Uterus (tissue), 3 donors: ENCODE measurements at regions not wholly inside any gene's neighbourhood (a gene's known extent, or its start where the extent isn't known, plus 50 kb on each side); places are given as distances from the start of the nearest gene placed in this dataset.
"Not testable (repeated sequence)": the region's sequence is repeated elsewhere in the genome, so short reads cannot be mapped to it uniquely, and the experiment has no call there.

Experiments used
- DNase-seq, 2 donors: peaks; one replicate each; pipeline ENCODE4 v3.0.0-alpha.2; 2019 to 2020
- H3K27ac ChIP-seq, 2 donors: fragments of 200-600 bp; sonication (generic); 1 replicate in 1 of 2; 2 replicates in 1 of 2; pipeline ENCODE4 v1.5.1; 2016 to 2018
- H3K27me3 ChIP-seq, 2 donors: fragments of 200-600 bp; sonication (generic); one replicate each; pipeline ENCODE4 v1.5.1; 2018 to 2019; ENCODE audit warnings: control low read depth in 1 of 2
- H3K36me3 ChIP-seq, 2 donors: fragments of 200-600 bp; sonication (generic); one replicate each; pipeline ENCODE4 v1.5.1; 2019; ENCODE audit warnings: control low read depth in 1 of 2
- H3K4me1 ChIP-seq, 2 donors: fragments of 200-600 bp; sonication (generic); one replicate each; pipeline ENCODE4 v1.5.1; 2018 to 2019; ENCODE audit warnings: control low read depth in 1 of 2
- H3K4me3 ChIP-seq, 2 donors: fragments of 200-600 bp; sonication (generic); 1 replicate in 1 of 2; 2 replicates in 1 of 2; pipeline ENCODE4 v1.5.1; 2018 to 2019; ENCODE audit warnings: mild to moderate bottlenecking in 1 of 2
- H3K9me3 ChIP-seq, 2 donors: fragments of 200-600 bp; sonication (generic); one replicate each; pipeline ENCODE4 v1.5.1; 2019; ENCODE audit warnings: control low read depth in 1 of 2
- POLR2A ChIP-seq, 2 donors: fragments of 450-650 bp; IDR thresholded peaks; one replicate each; pipeline ENCODE4 v1.6.1; 2016; ENCODE audit warnings: antibody characterized with exemption in 2 of 2, mild to moderate bottlenecking in 1 of 2, moderate library complexity in 1 of 2
- intact Hi-C: fragments of 100-400 bp; cut with DNase I; formaldehyde crosslinking; loops from one replicate; pipeline ENCODE4 v1.15.1; 2023; ENCODE audit warnings: low total_unique reads
- TF ChIP-seq, protein P1 (sequence below), 4 experiments: fragments of 200-600 bp in 2 of 4; fragments of 450-650 bp in 2 of 4; sonication (generic) in 2 of 4; IDR thresholded peaks; one replicate each; pipeline ENCODE4 v1.5.1; 2016 to 2019; ENCODE audit warnings: antibody characterized with exemption in 4 of 4, mild to moderate bottlenecking in 2 of 4, moderate library complexity in 1 of 4
- donor health status: DM: yes; HTN: yes; CAD: no.

DNA sequence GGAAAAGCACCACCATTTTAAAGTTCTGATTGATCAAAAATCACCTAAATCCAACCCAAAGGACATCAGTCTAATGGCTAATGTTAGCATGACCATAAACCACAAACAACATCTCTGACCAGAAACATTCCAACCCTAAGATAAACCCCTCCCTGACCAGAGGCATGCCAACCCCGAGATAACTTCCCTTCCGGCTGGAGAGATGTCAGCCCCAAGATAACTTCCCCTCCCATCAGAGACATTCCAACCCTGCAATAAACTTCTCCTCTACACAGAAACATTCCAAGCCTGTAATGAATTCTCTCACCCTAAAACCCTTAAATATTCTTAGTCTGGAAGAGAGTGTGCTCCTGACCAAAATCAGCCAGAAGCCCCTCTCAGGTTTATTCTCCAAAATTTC, 364.3 kb downstream of the KCNN2 start:
- H3K9me3 ChIP-seq, result no peaks in the 10 kb centered on the region
- no peaks in the 10 kb centered on the region for H3K4me1 ChIP-seq
- DNase-seq, result no peak
- TF ChIP-seq, protein P1, sequence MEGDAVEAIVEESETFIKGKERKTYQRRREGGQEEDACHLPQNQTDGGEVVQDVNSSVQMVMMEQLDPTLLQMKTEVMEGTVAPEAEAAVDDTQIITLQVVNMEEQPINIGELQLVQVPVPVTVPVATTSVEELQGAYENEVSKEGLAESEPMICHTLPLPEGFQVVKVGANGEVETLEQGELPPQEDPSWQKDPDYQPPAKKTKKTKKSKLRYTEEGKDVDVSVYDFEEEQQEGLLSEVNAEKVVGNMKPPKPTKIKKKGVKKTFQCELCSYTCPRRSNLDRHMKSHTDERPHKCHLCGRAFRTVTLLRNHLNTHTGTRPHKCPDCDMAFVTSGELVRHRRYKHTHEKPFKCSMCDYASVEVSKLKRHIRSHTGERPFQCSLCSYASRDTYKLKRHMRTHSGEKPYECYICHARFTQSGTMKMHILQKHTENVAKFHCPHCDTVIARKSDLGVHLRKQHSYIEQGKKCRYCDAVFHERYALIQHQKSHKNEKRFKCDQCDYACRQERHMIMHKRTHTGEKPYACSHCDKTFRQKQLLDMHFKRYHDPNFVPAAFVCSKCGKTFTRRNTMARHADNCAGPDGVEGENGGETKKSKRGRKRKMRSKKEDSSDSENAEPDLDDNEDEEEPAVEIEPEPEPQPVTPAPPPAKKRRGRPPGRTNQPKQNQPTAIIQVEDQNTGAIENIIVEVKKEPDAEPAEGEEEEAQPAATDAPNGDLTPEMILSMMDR (IDR thresholded peaks at IDR 0.05), result no peak
- no peak for TF ChIP-seq POLR2A (IDR thresholded peaks at IDR 0.05)
- intact Hi-C loops, result no loop called here
- H3K27ac ChIP-seq, result no peak overlapping the region
- no peak overlapping the region for H3K4me3 ChIP-seq
- H3K36me3 ChIP-seq, result no peaks in the 10 kb centered on the region
- no peaks in the 10 kb centered on the region for H3K27me3 ChIP-seq

DNA sequence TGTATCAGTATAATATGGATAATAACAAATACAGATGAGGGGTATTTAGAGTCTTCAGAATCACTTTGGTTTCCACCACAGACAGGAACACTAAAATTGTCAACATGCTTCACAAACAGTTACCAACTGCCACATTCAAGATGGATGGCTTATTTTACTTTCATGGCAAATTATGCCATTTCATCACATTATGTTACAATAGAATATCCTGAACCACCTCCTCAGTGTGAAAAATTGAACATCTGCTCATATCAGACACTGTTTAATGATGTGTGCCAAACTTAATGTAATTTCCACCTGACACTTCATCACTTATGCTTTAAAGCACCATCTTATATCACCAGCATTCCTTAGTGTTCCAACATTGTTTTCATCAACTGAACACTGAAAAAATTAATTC, 357.4 kb downstream of the KCNN2 start:
- Histone ChIP-seq H3K27ac (no peak overlapping the region), H3K27me3 (no peaks in the 10 kb centered on the region), H3K9me3 (no peaks in the 10 kb centered on the region), H3K4me3 (no peak overlapping the region), H3K36me3 (no peaks in the 10 kb centered on the region), H3K4me1 (no peaks in the 10 kb centered on the region)
- no peak for TF ChIP-seq POLR2A (IDR thresholded peaks at IDR 0.05)
- TF ChIP-seq, protein P1 (IDR thresholded peaks at IDR 0.05), result no peak
- no peak for DNase-seq
- intact Hi-C loops, result no loop called here

- Histone ChIP-seq H3K4me1 (no peaks in the 10 kb centered on the region), H3K27ac (no peak overlapping the region), H3K27me3 (no peaks in the 10 kb centered on the region), H3K4me3 (no peak overlapping the region), H3K36me3 (no peaks in the 10 kb centered on the region), H3K9me3 (no peaks in the 10 kb centered on the region)
- TF ChIP-seq, protein P1 (IDR thresholded peaks at IDR 0.05), result no peak
- no peak for DNase-seq
- intact Hi-C loops, result no loop called here
Measured at GRCh38 chr5:114716955-114717354, 355.1 kb downstream of the KCNN2 start.

- DNase-seq, H3K9me3 ChIP-seq, intact Hi-C loops, H3K36me3 ChIP-seq, H3K4me1 ChIP-seq, H3K27ac ChIP-seq, H3K4me3 ChIP-seq, H3K27me3 ChIP-seq: not testable (repeated sequence)
Measured at GRCh38 chr5:114704225-114704893, 342.5 kb downstream of the KCNN2 start.

DNA sequence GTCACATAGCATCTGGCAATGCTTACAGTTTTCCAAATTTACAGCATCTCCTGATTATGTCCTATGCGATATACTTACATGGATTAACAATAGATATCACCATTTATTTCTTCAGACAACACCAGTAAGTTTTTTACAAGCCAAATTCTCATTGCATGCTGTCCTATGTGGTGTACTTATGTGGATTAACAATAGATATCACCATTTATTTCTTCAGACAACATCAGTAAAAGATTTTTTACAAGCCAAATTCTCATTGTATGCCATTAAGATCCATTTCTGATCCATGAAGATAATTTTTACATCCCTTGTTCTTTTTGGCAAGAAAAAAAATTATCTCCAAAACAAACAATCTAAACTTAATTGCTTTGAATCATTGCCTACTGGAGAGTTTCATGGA, 340.9 kb downstream of the KCNN2 start:
- no peaks in the 10 kb centered on the region for H3K4me1 ChIP-seq
- intact Hi-C loops, result no loop called here
- no peaks in the 10 kb centered on the region for H3K36me3 ChIP-seq
- TF ChIP-seq POLR2A (IDR thresholded peaks at IDR 0.05), result no peak
- TF ChIP-seq, protein P1 (IDR thresholded peaks at IDR 0.05), result no peak
- no peak overlapping the region for H3K4me3 ChIP-seq
- H3K27me3 ChIP-seq, result no peaks in the 10 kb centered on the region
- H3K9me3 ChIP-seq, result no peaks in the 10 kb centered on the region
- no peak overlapping the region for H3K27ac ChIP-seq
- no peak for DNase-seq

DNA sequence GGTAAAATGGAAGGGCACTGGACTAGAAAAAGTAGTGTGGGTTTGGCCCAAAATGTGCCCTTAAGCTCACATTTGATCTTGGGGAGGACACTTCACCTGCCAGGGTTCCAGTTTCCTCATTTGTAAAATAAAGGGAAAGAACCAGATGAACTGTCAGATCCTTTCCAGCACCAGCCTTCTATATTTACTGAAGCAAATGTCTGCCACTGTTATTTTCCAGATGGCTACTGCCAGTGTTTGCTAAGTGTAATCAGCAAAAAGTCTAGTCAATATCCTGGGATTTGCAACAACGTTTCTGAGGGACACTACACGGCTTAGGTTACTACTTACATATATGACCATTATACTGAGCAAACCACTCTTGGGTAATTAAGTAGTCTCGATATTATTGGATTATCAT, 340.3 kb downstream of the KCNN2 start:
- Histone ChIP-seq H3K4me1 (no peaks in the 10 kb centered on the region), H3K4me3 (no peak overlapping the region), H3K36me3 (no peaks in the 10 kb centered on the region), H3K27ac (no peak overlapping the region), H3K27me3 (no peaks in the 10 kb centered on the region), H3K9me3 (no peaks in the 10 kb centered on the region)
- intact Hi-C loops, result no loop called here
- DNase-seq, result no peak
- no peak for TF ChIP-seq POLR2A (IDR thresholded peaks at IDR 0.05)
- TF ChIP-seq, protein P1 (IDR thresholded peaks at IDR 0.05), result no peak
